ELF-1 (cell line): ENCODE measurements at regions not wholly inside any gene's neighbourhood (a gene's known extent, or its start where the extent isn't known, plus 50 kb on each side); places are given as distances from the start of the nearest gene placed in this dataset.

Experiments used
- DNase-seq: peaks from one replicate; pipeline ENCODE4 v3.0.0-alpha.2; 2016; ENCODE audit warnings: low read depth, low spot score

DNA sequence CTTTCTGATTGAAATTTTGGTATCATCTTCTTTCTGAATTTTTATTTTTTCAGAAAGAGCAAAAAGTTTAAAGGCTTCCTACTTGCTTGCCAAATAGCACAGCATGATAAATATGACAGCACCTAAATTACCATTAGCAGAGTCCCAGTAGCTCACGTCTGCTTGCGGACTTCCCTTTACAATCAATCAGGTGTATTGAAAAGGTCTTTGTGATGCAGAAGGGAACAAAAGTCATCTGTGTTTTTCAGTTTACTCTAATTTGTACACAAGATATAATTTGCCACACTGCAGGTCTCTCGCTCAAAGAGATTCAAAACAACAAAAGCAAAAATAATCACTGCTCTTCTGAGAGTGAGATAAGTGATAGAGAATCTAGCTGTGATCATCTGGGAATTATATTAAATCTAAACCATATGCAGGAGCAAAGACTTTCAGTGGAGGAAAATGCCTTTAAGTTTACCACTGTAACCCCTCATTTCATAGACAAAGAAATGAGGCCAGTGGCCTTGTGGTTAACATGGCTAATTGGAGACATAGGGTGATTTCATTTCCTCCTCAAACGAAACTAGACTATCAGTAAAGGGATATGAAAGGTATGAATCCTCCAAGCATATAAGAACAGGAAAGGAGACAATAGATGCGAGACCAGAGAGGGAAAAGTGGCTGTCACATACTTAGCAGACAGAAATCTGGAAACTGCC, 240.8 kb upstream of the TMPO start:
- DNase-seq = no peak

DNA sequence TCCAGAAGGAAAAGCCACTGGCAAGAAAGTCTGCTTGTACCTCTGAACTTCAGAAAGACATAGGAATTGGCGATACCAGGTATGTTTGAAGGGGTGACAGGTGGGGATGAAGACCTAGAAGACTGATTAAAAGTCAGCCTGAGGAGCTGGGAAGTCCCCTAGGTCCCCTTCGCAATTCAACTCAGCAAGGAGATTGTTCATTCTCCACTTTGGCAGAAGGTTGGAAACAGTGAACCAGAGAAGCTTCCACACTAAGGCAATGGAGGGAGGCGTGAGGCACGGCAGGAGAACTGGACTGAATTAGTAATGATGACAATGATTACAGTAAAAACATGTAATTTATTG, 240.3 kb upstream of the TMPO start:
- no peak for DNase-seq

DNA sequence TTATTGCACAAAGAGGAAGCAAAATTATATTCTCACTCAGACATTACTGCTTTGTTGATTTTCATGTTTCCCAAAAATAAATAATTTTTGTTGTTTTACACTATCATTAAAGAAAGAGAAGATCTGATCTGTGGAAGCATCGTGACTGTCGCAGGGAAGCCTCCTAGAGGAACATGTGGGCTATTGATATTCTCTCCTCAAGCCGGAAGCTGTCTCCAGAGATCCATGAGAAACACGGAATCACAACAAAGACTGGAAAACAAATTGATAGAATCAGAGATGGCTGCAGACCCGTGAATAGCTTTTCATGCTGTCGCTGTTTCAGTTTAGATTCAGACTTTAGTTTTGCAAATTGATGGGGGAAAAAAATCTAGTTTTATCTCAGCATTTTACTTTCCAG, 235.2 kb upstream of the TMPO start:
- DNase-seq = no peak

DNA sequence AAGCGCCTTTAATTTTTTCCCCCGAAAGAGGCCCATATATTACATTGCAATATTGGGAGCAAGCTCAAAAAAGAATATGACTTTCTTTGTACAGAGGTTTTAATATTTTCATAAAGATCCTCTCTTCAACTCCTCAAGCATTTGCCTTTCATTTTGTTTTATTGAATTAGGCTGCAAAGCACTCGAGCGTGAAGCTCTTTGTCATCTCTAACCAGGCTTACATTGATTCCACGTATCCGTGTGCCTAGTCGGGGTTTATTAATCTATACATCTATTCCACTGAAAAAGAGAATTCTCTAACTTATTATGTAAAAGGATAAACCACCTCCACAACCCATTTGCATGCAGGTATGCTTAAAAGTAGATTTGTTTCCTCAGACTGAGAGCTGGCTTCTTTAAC, 234.8 kb upstream of the TMPO start:
- DNase-seq = no peak

DNA sequence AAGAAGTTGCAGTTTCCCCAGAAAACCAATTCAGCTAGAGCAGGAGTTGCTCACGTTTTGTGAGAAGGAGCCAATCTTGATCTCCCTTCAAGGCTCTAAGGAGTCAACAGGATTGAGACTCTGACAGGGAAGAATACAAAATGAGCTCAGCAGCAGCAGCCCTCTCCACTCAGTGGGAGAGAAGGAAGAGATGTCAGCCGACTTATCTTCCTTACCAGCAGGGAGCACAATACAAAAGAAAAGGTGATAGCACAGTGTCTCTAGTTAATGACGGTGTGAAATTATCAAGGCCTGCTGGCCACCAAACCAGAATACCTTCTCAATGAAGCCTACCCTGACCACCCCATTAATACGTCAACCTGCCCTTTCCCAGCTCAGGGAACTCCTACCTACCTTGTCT, 223.6 kb upstream of the TMPO start:
- peak; percentile 31 for DNase-seq

DNA sequence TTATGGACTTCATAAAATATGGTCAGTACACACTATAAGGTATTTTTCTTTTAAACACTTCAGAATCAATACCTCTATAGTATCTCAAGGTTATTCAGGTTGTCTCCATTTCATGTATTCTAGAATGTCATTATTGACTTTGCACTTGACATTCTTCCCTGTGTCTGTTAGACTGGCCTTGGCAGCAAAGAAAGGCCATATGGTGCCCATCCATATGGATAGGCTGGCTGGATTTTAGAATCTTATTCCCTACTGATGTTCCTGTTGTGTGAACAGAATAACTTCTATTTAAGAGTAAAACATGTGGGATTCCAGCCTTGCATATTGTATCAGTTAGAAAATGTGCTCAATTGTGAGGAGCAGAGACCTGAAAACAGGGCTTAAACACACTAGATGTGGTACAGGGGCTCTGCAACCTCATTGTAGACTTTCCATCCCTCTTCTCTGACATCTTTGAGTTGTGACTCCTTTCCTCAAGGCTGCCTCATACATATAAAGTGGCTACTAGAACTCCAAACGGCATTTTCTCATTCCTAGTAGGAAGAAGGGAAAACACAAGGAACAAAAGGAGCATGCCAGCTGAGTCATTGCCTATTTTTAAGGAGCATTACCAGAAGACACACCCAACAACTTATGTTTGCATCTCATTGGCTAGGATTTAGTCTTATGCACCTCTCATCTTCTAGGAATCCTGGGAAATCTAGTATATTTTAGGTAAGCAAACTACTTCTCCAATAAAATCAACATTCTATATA, 221.2 kb upstream of the TMPO start:
- DNase-seq = no peak

DNA sequence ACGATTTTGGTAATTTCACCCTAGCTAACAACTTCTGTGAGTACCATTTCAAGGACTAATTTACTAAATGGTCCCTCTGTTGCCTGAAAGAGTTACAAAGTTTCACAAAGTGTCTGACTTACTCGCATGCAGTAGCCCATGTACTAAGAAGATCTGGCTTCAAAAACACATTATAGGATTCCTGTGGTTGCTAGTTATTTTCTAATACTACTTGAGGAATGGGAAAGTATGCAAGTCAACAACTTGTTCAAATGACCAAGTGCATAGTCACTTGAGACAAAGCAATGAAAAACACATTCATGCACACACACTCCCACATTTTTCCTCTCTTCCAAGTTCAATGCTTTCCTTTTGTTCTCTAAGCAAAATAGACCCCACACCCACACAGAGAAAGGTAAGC, 219.7 kb upstream of the TMPO start:
- no peak for DNase-seq

DNA sequence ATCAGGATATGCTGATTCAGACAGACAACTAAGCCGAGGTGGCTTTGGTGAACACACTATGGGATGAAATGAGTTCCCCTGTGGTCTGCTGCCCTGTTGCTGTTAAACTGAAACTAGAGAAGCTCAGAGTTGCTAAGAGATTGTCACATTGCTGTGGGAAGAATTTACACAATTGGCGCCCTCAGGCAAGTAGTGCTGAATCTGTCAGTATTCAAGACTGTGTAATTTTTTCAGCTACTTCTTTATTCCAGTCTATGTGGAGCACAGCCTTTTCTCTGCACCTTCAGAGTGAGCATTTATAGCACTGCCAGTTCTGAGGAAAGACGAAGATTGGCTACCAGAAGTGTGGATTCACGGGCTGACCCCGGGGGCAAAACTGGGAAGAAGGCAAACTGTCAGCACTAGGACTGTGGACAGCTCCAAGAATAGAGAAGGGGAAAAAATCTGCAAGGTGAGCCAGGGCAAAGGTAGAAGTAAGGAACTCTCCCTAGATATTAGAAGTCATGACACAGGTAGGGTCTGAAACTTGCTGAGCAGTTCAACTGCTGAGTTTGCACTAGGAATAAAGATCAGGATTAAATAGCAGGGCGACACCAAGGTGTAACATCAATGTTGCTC, 218.8 kb upstream of the TMPO start:
- peak; percentile 57 for DNase-seq

DNA sequence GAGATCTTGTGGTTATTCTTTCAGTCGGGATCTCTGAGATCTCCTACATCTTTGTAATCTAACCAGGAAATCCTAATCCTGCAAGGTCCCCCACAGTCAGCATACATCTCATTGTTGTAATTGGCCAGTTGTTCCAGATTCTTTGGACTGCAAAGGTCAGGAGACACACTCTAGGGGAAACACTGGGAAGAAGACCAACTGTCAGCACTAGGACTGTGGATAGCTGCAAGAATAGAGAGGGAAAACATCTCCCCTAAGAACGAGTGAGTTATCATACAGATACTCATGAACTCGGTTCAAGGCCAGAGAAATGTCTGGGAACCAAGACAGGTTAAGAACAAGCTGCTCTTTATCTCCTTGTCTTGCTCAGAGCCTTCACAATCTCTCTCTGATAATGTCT, 217.9 kb upstream of the TMPO start:
- DNase-seq = no peak

DNA sequence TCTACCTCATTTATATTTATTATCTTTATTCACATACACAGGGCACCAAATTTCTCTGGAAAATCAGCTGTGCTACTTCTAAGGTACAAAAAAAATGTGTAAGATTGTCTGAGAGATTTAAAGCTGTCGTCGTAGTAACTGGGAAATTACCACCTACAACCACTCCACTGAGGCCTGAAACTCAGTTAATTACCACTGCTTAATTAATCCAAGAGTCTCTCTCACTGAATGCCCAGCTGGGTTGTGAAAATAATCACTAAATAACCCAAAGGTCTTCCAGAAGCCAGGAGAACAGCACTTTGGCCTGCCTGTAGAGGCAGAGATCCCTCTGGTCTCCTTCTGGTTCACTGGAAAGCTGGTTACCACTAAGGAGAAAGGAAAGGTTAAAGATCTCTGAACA, 207.2 kb upstream of the TMPO start:
- no peak for DNase-seq

DNA sequence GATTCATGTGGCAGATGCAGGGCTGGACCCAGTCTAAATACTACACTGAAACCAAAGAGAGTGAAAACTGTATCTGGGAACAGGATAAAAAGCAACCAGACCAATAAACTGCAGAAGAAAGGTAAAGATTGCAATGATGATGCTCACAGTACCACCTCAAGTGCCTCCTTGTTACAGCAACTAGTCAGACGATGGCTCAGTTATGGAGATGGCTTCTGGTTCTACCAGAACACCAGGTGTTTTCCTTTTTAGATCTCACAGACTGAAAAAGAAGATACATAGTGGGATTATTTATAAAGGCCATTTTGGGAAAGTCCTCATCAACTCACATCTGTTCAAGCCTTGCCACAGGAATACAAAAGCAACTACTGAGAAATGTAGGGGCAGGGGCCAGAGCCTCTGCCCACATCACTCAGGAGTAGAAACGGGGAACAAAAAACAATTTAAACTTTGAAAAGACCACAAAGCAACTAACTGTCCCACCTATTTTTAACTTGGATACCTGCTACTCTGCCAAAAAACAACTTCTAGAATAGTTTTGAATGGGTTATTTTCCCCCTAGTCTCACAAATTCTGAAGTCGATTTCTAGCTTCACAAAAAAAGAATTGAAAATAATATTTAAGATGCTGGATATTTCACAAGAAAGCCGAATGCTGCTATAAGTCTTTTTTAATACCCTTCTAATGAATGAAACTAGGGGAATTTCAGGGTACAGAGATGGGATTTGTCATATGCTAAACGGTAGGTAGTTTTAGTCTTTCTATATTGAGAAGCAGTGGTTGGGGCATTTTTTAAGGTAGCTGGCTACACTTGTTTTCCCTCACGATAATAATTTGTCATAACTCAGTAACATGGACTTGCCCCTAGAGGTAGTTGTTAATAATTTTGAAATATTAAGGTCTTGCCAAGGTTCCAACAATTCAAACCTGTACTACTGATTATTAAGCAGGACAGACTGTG, 197.2 kb upstream of the TMPO start:
- no peak for DNase-seq

DNA sequence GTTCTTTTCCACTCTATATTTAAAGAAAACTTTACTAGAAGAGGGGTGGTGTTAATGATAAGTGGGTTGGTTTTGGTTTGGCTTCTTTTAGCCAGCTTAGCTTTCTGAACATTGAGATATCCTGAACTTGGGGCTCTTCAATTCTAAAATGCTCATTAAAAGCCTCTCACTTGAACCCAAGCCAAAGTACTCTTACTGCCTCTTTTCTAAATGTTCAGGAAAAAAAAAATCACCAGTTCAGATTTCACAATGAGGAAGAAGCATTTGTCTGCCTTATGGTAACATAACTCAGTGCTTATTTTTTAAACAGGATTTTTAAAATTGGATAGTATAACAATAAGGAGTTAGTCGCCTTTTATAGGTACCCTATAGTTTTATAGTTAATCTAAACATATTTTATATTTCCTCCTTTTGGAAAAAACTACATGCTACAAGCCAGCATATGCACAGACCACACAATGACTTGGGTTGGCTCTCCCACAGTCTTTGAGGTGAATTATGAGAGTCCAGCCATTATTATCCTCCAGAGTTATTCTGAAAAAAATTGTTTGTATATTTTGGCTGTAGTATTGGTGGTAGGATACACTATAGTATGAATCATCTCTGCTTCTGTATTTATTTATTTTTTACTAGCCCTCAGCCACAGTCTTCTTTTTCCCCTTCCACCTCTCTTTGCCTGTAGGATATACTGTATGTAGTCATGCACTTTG, 195.5 kb upstream of the TMPO start:
- DNase-seq = no peak

DNA sequence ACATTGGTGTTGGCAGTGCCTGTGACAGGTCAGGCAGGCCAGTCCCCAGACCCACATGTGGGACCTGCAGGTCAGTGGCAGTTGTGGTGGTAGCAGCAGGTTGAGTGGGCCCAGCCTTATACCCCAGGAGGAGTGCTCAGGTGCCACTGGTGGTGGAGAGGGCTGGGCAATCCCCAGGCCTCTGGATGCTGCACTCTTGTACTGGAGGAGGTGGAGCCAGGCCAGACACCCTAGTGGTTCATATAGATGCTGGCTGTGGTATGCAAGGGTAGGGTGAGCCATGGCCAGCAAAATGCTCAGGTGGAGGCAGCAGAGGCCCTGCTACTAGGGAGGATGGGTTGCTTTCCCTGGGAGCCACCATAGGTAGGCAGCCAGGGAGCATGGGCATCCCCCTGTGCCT, 190.4 kb upstream of the TMPO start:
- no peak for DNase-seq

DNA sequence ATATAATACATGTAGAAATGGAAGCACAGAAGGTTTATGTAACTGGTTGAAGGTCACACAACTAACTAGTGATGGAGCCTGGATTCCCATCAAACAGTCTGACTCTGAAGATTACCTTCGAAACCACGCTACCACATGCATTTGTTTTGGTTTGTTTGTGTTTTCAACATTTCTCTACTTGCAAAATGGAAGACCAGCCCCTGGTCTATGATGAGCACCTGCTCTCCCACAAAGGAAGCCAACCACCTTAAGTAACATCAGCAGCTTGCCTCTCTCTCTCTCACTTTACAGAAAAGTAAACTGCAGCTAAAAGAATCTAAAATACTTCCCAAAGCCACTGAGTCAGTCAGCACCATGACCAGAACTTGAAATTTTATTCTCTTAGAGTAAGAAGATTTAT, 186.9 kb upstream of the TMPO start:
- no peak for DNase-seq

DNA sequence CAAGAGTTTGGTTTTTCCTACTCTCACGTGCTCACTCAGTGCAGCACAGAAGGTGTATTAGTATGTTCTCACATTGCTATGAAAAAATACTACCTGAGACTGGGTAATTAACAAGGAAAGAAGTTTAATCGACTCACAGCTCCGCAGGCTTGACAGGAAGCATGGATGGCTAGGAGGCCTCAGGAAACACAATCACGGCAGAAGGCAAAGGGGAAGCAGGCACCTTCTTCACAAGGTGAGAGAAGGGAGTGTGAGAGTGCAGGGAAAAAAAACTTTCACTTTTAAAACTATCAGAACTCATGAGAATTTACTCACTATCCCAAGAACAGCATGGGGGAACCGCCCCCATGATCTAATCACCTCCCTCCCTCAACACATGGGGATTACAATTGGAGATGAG, 185.8 kb upstream of the TMPO start:
- DNase-seq = no peak

DNA sequence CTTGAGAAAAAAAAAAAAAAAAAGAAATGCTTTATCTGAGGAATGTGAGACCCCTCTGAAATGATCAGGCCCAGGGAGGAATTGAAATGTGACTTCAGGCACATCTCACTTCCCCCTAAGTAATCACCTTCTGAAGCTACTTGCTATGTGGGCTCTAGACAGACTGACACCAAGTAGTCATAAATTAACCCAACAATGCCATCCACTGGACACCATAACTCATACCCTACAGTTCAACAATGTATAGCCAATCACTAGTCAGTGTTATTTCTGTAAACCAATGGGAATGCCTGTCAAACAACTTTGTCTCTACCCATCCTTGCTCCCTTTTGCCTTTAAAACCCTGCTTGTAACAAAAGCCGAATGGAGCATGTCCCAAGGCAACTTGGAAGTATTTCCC, 182.7 kb upstream of the TMPO start:
- DNase-seq = no peak

DNA sequence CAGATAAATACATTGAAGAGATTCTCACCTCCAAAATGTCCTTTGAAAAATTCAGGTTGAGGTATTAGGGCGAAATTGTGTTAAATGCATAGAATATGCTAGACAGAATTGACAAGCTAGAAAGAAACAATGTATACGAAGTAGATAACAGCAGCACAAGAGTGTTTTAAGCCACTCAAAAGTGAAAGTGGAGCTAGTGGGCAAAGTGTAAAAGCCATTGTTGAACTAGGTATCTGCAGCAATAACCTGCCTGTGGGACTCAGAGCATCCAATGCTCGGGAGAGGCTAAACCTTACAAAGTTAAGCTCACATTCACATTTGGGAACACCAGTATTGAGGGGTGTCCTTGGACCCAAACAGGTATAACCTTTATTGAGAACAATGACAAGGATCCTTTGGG, 180.6 kb upstream of the TMPO start:
- DNase-seq = no peak

DNA sequence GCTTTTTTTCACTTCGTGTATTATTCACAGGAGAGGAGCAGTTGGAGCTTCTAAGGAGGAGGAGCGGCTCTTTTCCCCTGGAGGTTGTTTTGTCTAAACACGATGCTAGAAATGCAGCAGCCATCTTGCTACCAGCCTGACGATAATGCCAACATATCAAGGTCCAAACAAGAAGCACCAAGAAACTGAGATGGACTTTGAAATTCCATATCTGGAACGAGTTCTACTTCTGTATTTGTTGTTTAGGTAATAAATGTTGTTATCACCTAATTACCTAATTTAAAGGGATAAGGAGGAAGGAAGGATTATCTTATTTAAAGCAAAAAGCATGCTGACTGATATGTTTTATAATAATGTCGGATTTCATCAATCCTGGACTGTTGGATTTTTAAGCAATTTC, 174.4 kb upstream of the TMPO start:
- no peak for DNase-seq

DNA sequence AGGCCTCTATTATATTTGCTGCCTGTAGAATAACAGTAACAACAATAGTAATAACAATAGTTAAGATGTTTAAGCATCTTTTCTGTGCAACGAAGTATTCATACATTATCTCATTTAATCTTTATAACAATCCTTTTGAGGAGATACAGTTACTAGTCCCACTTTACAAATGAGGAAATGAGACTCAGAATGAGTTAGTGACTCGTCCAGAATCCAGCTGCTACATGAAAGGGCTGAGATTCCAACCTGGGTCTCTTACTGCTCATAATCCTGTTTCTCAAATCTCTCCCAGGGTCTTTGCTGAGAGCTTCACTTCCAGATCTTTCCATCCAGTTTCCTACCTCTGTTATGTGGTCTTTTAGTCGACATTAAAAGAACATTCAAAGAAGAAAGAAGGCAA, 173.7 kb upstream of the TMPO start:
- DNase-seq = no peak

DNA sequence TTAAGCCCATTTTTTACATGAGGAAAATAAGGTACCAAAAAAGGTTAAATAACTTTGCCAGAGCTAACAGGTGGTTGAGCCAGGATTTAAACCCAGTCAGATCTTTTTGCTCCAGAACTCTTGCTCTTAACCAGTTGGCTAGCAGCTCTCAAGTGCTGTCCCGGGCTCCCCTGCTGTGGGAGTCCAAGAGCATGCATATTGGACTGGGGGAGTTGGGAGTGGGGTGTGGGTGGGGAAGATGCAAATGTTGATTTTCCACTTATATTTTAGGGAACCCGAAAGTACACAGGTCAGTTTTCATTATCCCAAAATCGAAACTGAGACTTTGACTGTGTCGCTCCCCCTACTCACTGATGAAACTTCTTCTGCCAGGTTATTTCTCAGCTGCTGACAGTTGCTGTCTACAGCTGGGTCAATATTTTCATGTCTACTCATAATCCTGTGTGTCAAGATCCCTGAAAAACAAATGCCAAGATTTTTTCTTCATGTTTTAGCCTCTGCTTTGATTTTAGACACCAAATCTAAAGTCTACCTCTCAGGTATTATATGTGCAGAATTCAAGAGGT, 172.3 kb upstream of the TMPO start:
- no peak for DNase-seq
